ENCODE measurements at regions not wholly inside any gene's neighbourhood (a gene's known extent, or its start where the extent isn't known, plus 50 kb on each side); places are given as distances from the start of the nearest gene placed in this dataset.

- Histone ChIP-seq H3K36me3 (ENCODE audit: control insufficient read depth, insufficient read depth, low read length) (no peaks in the 10 kb centered on the region), H3K4me3 (ENCODE audit: low read depth in 2 of 2, low read length in 2 of 2) (no peak overlapping the region), H3K27me3 (ENCODE audit: control insufficient read depth, insufficient read depth, low read length) (no peaks in the 10 kb centered on the region), H3K4me1 (ENCODE audit: control insufficient read depth, insufficient read depth, low read length) (no peaks in the 10 kb centered on the region), H3K27ac (ENCODE audit: low read length) (no peak overlapping the region), H3K9me3 (ENCODE audit: control insufficient read depth, insufficient read depth, low read depth, low read length) (no peaks in the 10 kb centered on the region)
- in situ Hi-C loops (cut with HindIII; ENCODE audit: low pct_unique_long_range_greater_than_20kb, low sequenced_read_pairs) (no loop called here), intact Hi-C loops (cut with micrococcal nuclease; ENCODE audit: unreplicated experiment) (loop anchor here (5.0 kb wide), 1 partner anchor 267 kb away; no protein-coding TSS in a partner anchor)
- ChIA-PET POLR2A (no interaction called here), CTCF (interaction anchor here (0.6 kb wide), 1 partner anchor 22 kb away, joined by 12 read pairs; no protein-coding TSS in a partner anchor)
- no peak for ATAC-seq
- no peak for DNase-seq (ENCODE audit: low read depth, low spot score)
- BruUV-seq (replicated peaks) = no TSS peak
- TF ChIP-seq CTCF (IDR thresholded peaks at IDR 0.05) (no peak), SIN3A (IDR thresholded peaks at IDR 0.05; ENCODE audit: borderline replicate concordance, insufficient read depth, low read depth, low read length) (no peak), TCF7L2 (IDR thresholded peaks at IDR 0.05; ENCODE audit: low read depth, low read length) (no peak), POLR2AphosphoS5 (IDR thresholded peaks at IDR 0.05; ENCODE audit: low read depth, low read length) (no peak), REST (IDR thresholded peaks at IDR 0.05; ENCODE audit: insufficient read depth in 1 of 2, low read depth in 2 of 2, low read length in 1 of 2) (no peak)
Measured at GRCh38 chr11:71084306-71085012, 167.9 kb downstream of the SHANK2 start.

GRCh38 chr11:71083105-71083504 lies 169.3 kb downstream of the SHANK2 start:
- CTCF ChIA-PET = no interaction called here

More at GRCh38 chr11:71083105-71083504, 169.3 kb downstream of the SHANK2 start:
- Histone ChIP-seq H3K27ac (ENCODE audit: low read length) (no peak overlapping the region), H3K27me3 (ENCODE audit: control insufficient read depth, insufficient read depth, low read length) (no peaks in the 10 kb centered on the region), H3K4me1 (ENCODE audit: control insufficient read depth, insufficient read depth, low read length) (no peaks in the 10 kb centered on the region), H3K9me3 (ENCODE audit: control insufficient read depth, insufficient read depth, low read depth, low read length) (no peaks in the 10 kb centered on the region), H3K4me3 (ENCODE audit: low read depth in 2 of 2, low read length in 2 of 2) (no peak overlapping the region), H3K36me3 (ENCODE audit: control insufficient read depth, insufficient read depth, low read length) (no peaks in the 10 kb centered on the region)
- ATAC-seq (no peak), DNase-seq (ENCODE audit: low read depth, low spot score) (no peak)
- BruUV-seq (replicated peaks) = no TSS peak
- in situ Hi-C loops (cut with HindIII; ENCODE audit: low pct_unique_long_range_greater_than_20kb, low sequenced_read_pairs) (no loop called here), intact Hi-C loops (cut with micrococcal nuclease; ENCODE audit: unreplicated experiment) (loop anchor here (5.0 kb wide), 1 partner anchor 266 kb away; no protein-coding TSS in a partner anchor)
- POLR2A ChIA-PET = no interaction called here
- no peak for TF ChIP-seq REST (IDR thresholded peaks at IDR 0.05; ENCODE audit: insufficient read depth in 1 of 2, low read depth in 2 of 2, low read length in 1 of 2)
- no peak for TF ChIP-seq TCF7L2 (IDR thresholded peaks at IDR 0.05; ENCODE audit: low read depth, low read length)
- TF ChIP-seq SIN3A (IDR thresholded peaks at IDR 0.05; ENCODE audit: borderline replicate concordance, insufficient read depth, low read depth, low read length) = no peak
- TF ChIP-seq CTCF (IDR thresholded peaks at IDR 0.05) = no peak
- TF ChIP-seq POLR2AphosphoS5 (IDR thresholded peaks at IDR 0.05; ENCODE audit: low read depth, low read length) = no peak
